GM18505 (cell line): ENCODE measurements at regions not wholly inside any gene's neighbourhood (a gene's known extent, or its start where the extent isn't known, plus 50 kb on each side); places are given as distances from the start of the nearest gene placed in this dataset.

Source experiments
- ATAC-seq: cut with Tn5 transposase; IDR thresholded peaks from one replicate; pipeline ENCODE4 v1.9.1; 2021; ENCODE audit not compliant: unreplicated experiment
- POLR2A ChIP-seq: IDR thresholded peaks from 4 replicates; pipeline ENCODE4 v1.6.1; 2011; ENCODE audit warnings: borderline replicate concordance; ENCODE audit not compliant: insufficient read depth, insufficient read length; ENCODE audit errors: extremely low read depth

DNA sequence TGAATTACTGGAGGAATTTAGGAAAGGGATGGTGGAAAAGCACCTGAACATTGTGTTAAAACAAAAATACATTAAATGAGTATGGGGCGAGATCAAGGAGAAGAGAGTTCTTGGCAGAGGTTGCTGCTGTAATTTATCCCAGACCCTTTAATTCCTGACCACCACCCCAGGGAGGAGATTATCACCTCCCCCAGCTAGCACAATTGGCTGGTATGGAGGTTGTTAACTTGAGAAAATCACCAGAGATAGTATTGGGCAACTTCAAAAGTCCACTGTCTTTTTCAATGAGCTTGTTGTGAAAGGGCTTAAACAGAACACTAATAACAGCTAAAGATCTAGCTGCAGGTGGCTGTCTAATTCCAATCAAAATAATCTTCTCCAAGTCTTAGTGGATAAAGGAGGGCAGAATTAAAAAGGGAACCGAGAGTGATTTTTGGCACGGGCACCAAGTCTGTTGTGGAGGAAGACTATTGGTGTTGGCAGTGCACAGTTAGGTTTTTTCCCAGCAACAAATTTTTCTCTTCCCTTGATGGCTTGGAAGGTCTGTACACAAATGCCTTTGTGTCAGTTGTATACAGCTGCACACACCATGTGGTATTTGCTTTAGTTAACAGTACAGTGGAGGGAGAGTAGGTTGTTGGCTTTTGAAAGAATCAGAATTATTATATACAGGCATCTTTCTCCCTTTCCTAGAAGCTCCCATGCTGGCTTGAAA, 289.5 kb downstream of the SLC4A3 start:
- no peak for TF ChIP-seq POLR2A
- no peak for ATAC-seq

- no peak for ATAC-seq
- no peak for TF ChIP-seq POLR2A
These were observed 290.8 kb downstream of the SLC4A3 start for GRCh38 chr2:219918254-219918653.

DNA sequence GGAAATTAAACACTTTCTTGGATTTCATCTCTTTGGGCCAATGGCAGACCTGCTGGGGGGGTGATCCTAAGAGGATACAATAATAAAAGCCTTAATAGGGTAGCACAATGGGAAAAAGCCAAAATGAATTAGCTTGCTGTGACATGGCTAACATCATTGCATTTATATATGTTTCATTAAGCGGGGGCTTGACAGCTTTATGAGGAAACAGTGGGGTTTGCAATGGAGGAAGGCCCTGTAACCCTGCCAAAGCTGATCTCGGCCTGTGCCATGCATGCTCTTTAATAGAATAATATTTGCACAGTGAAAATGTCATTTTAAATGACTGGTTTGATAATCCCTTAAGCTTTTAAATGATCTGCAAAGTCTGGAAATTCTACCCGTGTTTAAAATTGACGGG, 291.5 kb downstream of the SLC4A3 start:
- no peak for TF ChIP-seq POLR2A
- no peak for ATAC-seq

- ATAC-seq = no peak
These were observed 292.1 kb downstream of the SLC4A3 start for GRCh38 chr2:219919506-219919905.

DNA sequence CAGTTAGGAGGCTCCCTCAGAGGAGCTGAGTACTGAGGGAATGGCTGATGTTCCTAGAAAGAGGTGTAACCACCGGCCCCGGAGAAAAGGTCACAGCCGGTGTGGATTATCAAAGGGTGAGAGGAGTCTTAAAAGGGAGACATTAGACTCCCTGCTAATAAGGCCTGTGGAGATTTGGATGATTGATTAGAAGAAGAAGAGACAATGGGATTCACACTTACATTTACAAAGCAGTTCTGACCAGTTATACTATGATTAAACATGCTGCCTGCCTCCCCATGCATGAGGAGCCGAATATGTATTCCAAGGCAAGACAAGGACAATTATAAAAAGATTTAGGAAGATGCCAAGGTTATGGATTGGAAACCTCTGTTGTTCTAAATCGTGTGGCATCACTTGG, 302.4 kb downstream of the SLC4A3 start:
- ATAC-seq = no peak
- no peak for TF ChIP-seq POLR2A

More at GRCh38 chr2:219919506-219919905, 292.1 kb downstream of the SLC4A3 start:
- TF ChIP-seq POLR2A = no peak

DNA sequence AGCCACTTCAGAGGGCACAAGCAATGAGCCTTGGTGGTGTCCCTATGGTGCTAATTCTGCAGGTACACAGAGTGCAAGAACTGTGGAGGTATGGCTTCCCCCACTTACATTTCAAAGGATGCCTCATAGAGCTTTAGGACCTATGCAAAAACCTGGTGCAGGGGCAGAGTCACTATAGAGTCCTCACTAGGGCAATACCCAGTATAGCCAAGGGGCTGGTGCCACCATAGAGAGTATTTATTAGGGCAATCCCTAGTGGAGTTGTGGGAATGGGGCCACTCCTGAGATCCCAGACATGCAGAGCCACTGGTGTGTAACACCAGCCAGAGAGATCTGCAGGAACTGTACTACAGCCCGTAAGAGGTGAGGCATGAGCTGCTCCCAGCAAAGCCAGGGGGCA, 312.2 kb downstream of the SLC4A3 start:
- ATAC-seq = no peak
- no peak for TF ChIP-seq POLR2A

DNA sequence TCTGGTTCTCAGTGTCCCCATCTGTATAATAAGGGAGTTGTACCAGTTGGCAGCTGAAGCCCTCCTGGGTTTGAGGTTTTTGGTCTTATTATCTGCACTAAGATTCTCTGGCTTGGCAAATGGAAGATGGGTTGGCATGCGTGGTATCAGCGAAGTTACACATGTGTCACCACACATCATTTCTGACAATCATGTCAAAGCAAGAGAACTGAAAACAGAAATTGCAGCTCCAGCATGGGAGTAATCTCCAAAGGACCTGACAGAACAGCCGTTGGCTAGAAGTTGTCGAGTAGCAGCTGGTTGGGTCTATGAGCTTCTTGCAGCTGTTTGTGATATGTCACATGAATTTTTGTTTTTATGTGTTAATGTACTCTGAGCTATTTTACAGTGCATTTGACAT, 317.4 kb downstream of the SLC4A3 start:
- no peak for TF ChIP-seq POLR2A

DNA sequence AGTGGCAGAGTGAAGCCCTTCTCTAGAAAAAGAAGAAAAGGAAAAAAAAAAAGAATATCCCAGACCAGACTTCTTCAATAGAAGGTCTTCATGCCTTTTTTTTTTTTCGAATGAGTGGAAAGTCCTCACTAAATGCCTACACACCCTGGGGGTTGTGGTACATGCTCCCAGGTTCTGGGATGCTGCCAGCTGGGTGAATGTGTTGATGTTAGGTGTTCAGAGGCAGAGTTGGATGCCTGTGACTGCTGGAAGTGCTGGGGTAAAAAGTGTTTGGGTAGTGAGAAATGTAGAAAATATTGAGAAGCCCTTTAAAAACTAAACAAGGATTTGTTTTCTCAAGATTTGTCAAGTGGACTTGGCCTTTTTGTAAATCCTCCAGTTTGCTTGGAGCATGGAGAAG, 318.6 kb downstream of the SLC4A3 start:
- TF ChIP-seq POLR2A = no peak
- no peak for ATAC-seq

More for the DNA sequence above, 317.4 kb downstream of the SLC4A3 start:
- ATAC-seq = no peak

GRCh38 chr2:219946529-219946928, 319.1 kb downstream of the SLC4A3 start:
- no peak for TF ChIP-seq POLR2A

DNA sequence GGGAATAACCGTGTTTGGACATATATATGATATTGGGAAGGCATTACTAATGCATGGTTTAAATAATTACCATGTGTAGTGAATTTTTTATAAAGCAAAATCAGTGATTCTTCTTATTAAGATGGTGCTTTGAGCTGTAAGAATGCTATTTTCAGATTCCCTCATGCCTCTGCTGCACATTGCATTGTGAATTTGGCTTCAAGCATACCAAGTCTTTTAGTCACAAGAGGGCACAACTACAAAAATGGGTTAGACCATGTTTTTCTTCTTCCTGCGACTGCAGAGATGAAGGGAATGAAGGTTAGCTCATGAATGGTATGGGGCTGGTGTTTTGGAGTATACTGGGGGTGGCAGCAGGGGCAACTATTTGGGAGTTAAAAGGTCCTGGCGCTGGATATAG, 320.1 kb downstream of the SLC4A3 start:
- no peak for TF ChIP-seq POLR2A
- no peak for ATAC-seq

More at GRCh38 chr2:219946529-219946928, 319.1 kb downstream of the SLC4A3 start:
- ATAC-seq = no peak

GRCh38 chr2:219949053-219949452, 321.6 kb downstream of the SLC4A3 start:
- no peak for TF ChIP-seq POLR2A
- ATAC-seq = no peak

DNA sequence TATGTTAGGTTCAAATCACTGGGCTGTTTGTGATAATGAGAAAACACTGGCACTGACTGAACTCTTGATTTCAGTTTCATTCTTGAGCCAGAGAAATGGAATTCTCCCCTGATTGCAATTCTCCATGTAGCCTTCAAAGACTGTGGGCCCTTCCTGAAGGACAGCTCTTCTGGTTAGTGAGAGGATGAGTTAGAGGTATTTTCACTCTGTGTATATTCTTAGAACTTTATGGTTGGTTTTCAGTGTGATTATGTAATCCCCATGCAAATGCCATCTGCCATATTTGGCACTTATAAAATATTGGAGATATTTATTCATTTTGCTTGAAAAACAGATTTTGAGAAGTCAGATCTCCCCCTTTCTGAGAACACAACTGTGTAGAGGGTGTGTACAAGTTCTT, 323.7 kb downstream of the SLC4A3 start:
- ATAC-seq = no peak
- no peak for TF ChIP-seq POLR2A

GRCh38 chr2:219954331-219954730, 326.9 kb downstream of the SLC4A3 start:
- no peak for ATAC-seq
- no peak for TF ChIP-seq POLR2A

- no peak for ATAC-seq
- TF ChIP-seq POLR2A = no peak
These were observed 330.4 kb downstream of the SLC4A3 start for GRCh38 chr2:219957820-219958219.

- TF ChIP-seq POLR2A = no peak
- no peak for ATAC-seq
These were observed 331.5 kb downstream of the SLC4A3 start for GRCh38 chr2:219958941-219959340.
